Keratinocyte (primary cell): ENCODE measurements at regions not wholly inside any gene's neighbourhood (a gene's known extent, or its start where the extent isn't known, plus 50 kb on each side); places are given as distances from the start of the nearest gene placed in this dataset.

Experiments
- DNase-seq: peaks from one replicate; pipeline ENCODE4 v3.0.0-alpha.2; 2011; ENCODE audit warnings: low read depth, missing footprints, low spot score
- FAIRE-seq: peaks from 2 replicates; lab custom pipeline; 2011; peaks lifted over from hg19 to GRCh38; lab: Jason Lieb, UNC
- H2AFZ ChIP-seq: 2 replicates; pipeline ENCODE4 v1.6.0; 2012; ENCODE audit warnings: low read length, control low read depth, inconsistent platforms; ENCODE audit not compliant: control insufficient read depth
- H3K27ac ChIP-seq: 2 replicates; pipeline ENCODE4 v1.5.1; 2011; ENCODE audit warnings: low read length; ENCODE audit not compliant: control insufficient read depth, insufficient read depth
- H3K27me3 ChIP-seq: 3 replicates; pipeline ENCODE4 v1.6.0; 2011; ENCODE audit warnings: low read length; ENCODE audit not compliant: control insufficient read depth, insufficient read depth; ENCODE audit errors: extremely low read depth
- H3K36me3 ChIP-seq, 2 experiments: 2 replicates in 1 of 2; 3 replicates in 1 of 2; pipeline ENCODE4 v1.5.1; 2011; ENCODE audit warnings: low read length in 2 of 2, mild to moderate bottlenecking in 1 of 2; ENCODE audit not compliant: control insufficient read depth in 2 of 2, insufficient read depth in 2 of 2; ENCODE audit errors: extremely low read depth in 1 of 2
- H3K4me1 ChIP-seq: 3 replicates; pipeline ENCODE4 v1.5.1; 2011; ENCODE audit warnings: low read length; ENCODE audit not compliant: control insufficient read depth, insufficient read depth; ENCODE audit errors: extremely low read depth
- H3K4me2 ChIP-seq: 3 replicates; pipeline ENCODE4 v1.6.0; 2011; ENCODE audit warnings: low read depth, low read length; ENCODE audit not compliant: control insufficient read depth, insufficient read depth; ENCODE audit errors: extremely low read depth
- H3K4me3 ChIP-seq, 3 experiments: fragments of 200-600 bp in 1 of 3; sonication (generic) in 1 of 3; 2 replicates in 2 of 3; 3 replicates in 1 of 3; pipeline ENCODE4 v1.5.1; 2011 to 2016; ENCODE audit warnings: low read length in 3 of 3, mild to moderate bottlenecking in 3 of 3, control low read depth in 2 of 3, inconsistent platforms in 1 of 3, low read depth in 1 of 3, mixed read lengths in 1 of 3, mixed run types in 1 of 3, moderate library complexity in 1 of 3; ENCODE audit not compliant: control insufficient read depth in 2 of 3, insufficient read depth in 2 of 3; ENCODE audit errors: extremely low read depth in 1 of 3
- H3K79me2 ChIP-seq: 2 replicates; pipeline ENCODE4 v1.6.0; 2012; ENCODE audit warnings: low read length; ENCODE audit not compliant: control insufficient read depth, insufficient read depth
- H3K9ac ChIP-seq: 3 replicates; pipeline ENCODE4 v1.6.0; 2011; ENCODE audit warnings: low read length; ENCODE audit not compliant: control insufficient read depth, insufficient read depth; ENCODE audit errors: extremely low read depth
- H3K9me1 ChIP-seq: 3 replicates; pipeline ENCODE4 v1.6.0; 2011; ENCODE audit warnings: low read length; ENCODE audit not compliant: control insufficient read depth, insufficient read depth; ENCODE audit errors: extremely low read depth
- H3K9me3 ChIP-seq: 2 replicates; pipeline ENCODE4 v1.5.1; 2012; ENCODE audit warnings: low read depth, low read length; ENCODE audit not compliant: control insufficient read depth
- H4K20me1 ChIP-seq: 3 replicates; pipeline ENCODE4 v1.6.0; 2011; ENCODE audit warnings: low read length; ENCODE audit not compliant: control insufficient read depth, insufficient read depth; ENCODE audit errors: extremely low read depth
- CTCF ChIP-seq, 3 experiments: IDR thresholded peaks in 1 of 3; conservative IDR thresholded peaks in 1 of 3; optimal IDR thresholded peaks in 1 of 3; 2 replicates in 2 of 3; 3 replicates in 1 of 3; pipeline versions ENCODE3 to v1.5.1; 2011; ENCODE audit warnings: low read length in 3 of 3, mild to moderate bottlenecking in 3 of 3, moderate library complexity in 2 of 3, control low read depth in 1 of 3, inconsistent platforms in 1 of 3; ENCODE audit not compliant: insufficient read depth in 2 of 3; ENCODE audit errors: extremely low read depth in 1 of 3
- EZH2 ChIP-seq: IDR thresholded peaks from one replicate; pipeline ENCODE4 v1.6.1; 2012; ENCODE audit warnings: inconsistent platforms, mild to moderate bottlenecking, low read length, moderate library complexity
- dilution Hi-C: fragments of 300-500 bp; cut with MboI; formaldehyde crosslinking; loops from one replicate; pipeline ENCODE4 v1.7.0; 2020; ENCODE audit warnings: low sequenced_read_pairs; ENCODE audit not compliant: extremely low pct_ligation_motif_present

GRCh38 chr15:94047566-94047965, 183.8 kb upstream of the MCTP2 start:
- Histone ChIP-seq H3K4me2 (no peak overlapping the region), H3K9me3 (no peaks in the 10 kb centered on the region), H3K27ac (no peak overlapping the region), H3K27me3 (no peaks in the 10 kb centered on the region), H2AFZ (no peak overlapping the region), H3K36me3 (no peaks in the 10 kb centered on the region), H3K79me2 (no peaks in the 10 kb centered on the region), H3K9me1 (no peaks in the 10 kb centered on the region), H3K4me3 (no peak overlapping the region), H4K20me1 (no peaks in the 10 kb centered on the region), H3K4me1 (no peaks in the 10 kb centered on the region), H3K9ac (no peak overlapping the region)
- no peak for FAIRE-seq
- no peak for DNase-seq
- no peak for TF ChIP-seq EZH2
- dilution Hi-C loops: no loop called here

- dilution Hi-C loops: no loop called here
- no peak for DNase-seq
- Histone ChIP-seq H3K79me2 (no peaks in the 10 kb centered on the region), H4K20me1 (no peaks in the 10 kb centered on the region), H3K27me3 (no peaks in the 10 kb centered on the region), H3K36me3 (no peaks in the 10 kb centered on the region), H3K9ac (no peak overlapping the region), H3K27ac (no peak overlapping the region), H3K4me3 (no peak overlapping the region), H3K4me1 (no peaks in the 10 kb centered on the region), H3K9me3 (no peaks in the 10 kb centered on the region), H3K9me1 (no peaks in the 10 kb centered on the region), H3K4me2 (no peak overlapping the region), H2AFZ (no peak overlapping the region)
- no peak for FAIRE-seq
- TF ChIP-seq EZH2 (no peak), CTCF (optimal IDR thresholded peaks at IDR 0.05 in 1 of 3, IDR thresholded peaks at IDR 0.05 in 1 of 3, conservative IDR thresholded peaks at IDR 0.05 in 1 of 3; ENCODE audit: extremely low read depth in 1 of 3, insufficient read depth in 2 of 3, low read length in 3 of 3) (no peak)
These were observed 189.0 kb upstream of the MCTP2 start for GRCh38 chr15:94042180-94042928.

- no peaks in the 10 kb centered on the region for H3K27me3 ChIP-seq
- H3K4me1 ChIP-seq: no peaks in the 10 kb centered on the region
- H4K20me1 ChIP-seq: no peaks in the 10 kb centered on the region
- no peak for DNase-seq
- H3K4me2 ChIP-seq: no peak overlapping the region
- no peaks in the 10 kb centered on the region for H3K79me2 ChIP-seq
- H3K9me3 ChIP-seq: no peaks in the 10 kb centered on the region
- no peak overlapping the region for H2AFZ ChIP-seq
- H3K4me3 ChIP-seq: no peak overlapping the region
- H3K9ac ChIP-seq: no peak overlapping the region
- dilution Hi-C loops: no loop called here
- H3K36me3 ChIP-seq: no peaks in the 10 kb centered on the region
- no peaks in the 10 kb centered on the region for H3K9me1 ChIP-seq
- H3K27ac ChIP-seq: no peak overlapping the region
- no peak for TF ChIP-seq CTCF (optimal IDR thresholded peaks at IDR 0.05 in 1 of 3, IDR thresholded peaks at IDR 0.05 in 1 of 3, conservative IDR thresholded peaks at IDR 0.05 in 1 of 3; ENCODE audit: extremely low read depth in 1 of 3, insufficient read depth in 2 of 3, low read length in 3 of 3)
- TF ChIP-seq EZH2: no peak
- no peak for FAIRE-seq
These were observed 189.6 kb upstream of the MCTP2 start for GRCh38 chr15:94041746-94042145.
